ENCODE measurements at regions not wholly inside any gene's neighbourhood (a gene's known extent, or its start where the extent isn't known, plus 50 kb on each side); places are given as distances from the start of the nearest gene placed in this dataset.

DNA sequence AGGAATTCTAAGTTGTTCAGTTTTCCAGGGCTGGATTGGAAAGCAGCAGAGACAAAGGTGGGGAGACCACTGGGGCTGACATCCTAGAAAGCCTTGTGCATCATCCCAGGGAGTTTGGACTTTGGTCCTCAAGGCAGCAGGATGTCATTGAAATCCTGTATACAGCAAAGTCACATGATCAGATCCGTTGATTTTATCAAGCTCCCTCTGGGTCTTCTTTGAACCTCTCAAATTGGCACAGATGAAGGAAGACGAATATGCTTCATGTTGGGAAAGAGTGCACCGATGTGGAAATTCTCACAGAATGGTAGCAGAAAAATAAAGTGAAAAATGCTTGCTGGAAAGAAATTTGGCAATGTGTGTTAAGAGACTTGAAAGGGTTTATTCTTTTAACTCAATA lies 149.8 kb upstream of the TMTC4 start:
- TF ChIP-seq CTCF (optimal IDR thresholded peaks at IDR 0.05 in 1 of 3, IDR thresholded peaks at IDR 0.05 in 1 of 3, conservative IDR thresholded peaks at IDR 0.05 in 1 of 3; ENCODE audit: extremely low read depth in 1 of 3, insufficient read depth in 2 of 3, low read length in 3 of 3) (no peak), EZH2 (IDR thresholded peaks at IDR 0.05; ENCODE audit: low read length) (no peak)
